HG02973 (cell line): ENCODE measurements at regions not wholly inside any gene's neighbourhood (a gene's known extent, or its start where the extent isn't known, plus 50 kb on each side); places are given as distances from the start of the nearest gene placed in this dataset.
"Not testable (repeated sequence)": the region's sequence is repeated elsewhere in the genome, so short reads cannot be mapped to it uniquely, and the experiment has no call there.

Source experiments
- ATAC-seq: cut with Tn5 transposase; IDR thresholded peaks from one replicate; pipeline ENCODE4 v1.9.1; 2021; ENCODE audit warnings: moderate library complexity; ENCODE audit not compliant: unreplicated experiment

DNA sequence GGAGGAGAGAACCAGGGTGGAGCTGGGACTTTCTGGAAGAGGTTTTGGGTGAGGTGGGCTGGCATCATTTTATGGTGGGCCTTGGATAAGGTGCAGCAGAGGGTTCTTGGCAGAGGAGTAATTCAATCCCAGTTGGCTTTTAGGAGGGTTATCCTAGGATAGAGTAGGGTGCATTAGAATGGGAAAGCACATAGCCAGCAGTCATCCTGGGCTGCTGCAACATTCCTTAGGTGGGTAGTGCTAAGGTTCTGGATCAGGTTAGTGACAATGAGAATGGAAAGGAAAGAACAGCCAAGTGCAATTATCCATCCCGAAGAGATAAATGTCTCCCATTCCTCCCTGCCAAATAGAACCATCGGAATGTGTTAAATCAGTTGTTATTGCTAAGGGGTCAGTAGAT is 157.3 kb upstream of the SPRED2 start:
- ATAC-seq, result no peak

GRCh38 chr2:65587779-65588178 is 155.4 kb upstream of the SPRED2 start:
- ATAC-seq, result no peak

DNA sequence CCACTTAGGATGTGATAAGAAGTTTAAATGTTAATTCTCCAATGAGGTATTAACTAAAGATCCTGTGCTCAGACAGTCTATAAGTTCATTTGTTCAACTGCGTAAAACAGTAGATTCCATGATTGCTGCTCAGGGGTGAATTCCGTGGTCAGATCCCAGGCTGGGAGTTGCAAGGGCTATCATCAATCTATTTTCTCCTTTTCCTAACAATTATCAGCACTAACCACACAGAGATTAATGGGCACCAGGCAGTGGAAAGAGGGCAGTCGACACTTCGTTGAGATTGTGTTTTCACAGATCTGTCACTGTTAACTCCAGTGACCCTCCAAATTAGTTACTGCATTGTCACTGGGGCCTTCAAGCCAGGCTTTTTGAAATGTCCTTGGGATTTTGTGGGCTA is 154.1 kb upstream of the SPRED2 start:
- ATAC-seq, result no peak

DNA sequence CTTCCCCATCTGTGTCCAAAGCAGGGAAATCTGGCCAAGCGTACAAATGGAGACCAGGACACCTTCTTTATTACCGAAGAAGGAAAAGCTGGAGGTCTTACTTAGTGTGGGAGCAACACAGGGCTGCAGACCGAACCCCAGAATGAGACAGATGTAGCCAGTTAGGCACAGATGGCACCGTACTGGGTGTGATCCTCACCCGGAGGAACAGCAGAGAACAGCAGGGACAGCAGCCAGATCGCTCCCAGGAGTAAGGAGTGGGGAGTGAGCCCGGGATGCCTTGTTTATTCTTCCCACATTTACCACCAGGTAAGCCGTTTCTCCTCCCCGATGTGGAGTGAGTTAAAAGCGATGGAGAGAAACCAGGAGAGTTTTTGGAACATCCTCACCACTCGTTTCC is 150.7 kb upstream of the SPRED2 start:
- no peak for ATAC-seq

DNA sequence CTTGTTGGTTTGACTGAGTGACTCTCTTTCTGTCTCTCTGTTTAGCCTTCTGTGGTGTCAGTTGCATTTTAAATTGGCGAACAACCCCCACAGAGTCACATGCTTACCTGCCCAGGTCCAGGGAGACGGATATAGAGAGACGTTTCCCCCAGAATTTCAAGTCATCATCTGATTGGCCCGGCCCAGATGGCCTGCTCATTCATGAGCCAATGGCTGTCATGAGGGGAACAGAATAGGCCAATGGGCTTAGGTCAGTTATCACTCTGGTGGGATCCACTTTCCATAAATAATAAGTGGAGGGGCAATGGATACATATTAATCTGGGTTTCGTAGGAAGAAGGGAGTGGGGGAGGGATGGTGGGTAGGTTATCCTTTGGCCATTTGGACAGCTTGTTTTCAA is 150.0 kb upstream of the SPRED2 start:
- no peak for ATAC-seq

GRCh38 chr2:65580824-65581223 is 148.4 kb upstream of the SPRED2 start:
- ATAC-seq, result no peak

DNA sequence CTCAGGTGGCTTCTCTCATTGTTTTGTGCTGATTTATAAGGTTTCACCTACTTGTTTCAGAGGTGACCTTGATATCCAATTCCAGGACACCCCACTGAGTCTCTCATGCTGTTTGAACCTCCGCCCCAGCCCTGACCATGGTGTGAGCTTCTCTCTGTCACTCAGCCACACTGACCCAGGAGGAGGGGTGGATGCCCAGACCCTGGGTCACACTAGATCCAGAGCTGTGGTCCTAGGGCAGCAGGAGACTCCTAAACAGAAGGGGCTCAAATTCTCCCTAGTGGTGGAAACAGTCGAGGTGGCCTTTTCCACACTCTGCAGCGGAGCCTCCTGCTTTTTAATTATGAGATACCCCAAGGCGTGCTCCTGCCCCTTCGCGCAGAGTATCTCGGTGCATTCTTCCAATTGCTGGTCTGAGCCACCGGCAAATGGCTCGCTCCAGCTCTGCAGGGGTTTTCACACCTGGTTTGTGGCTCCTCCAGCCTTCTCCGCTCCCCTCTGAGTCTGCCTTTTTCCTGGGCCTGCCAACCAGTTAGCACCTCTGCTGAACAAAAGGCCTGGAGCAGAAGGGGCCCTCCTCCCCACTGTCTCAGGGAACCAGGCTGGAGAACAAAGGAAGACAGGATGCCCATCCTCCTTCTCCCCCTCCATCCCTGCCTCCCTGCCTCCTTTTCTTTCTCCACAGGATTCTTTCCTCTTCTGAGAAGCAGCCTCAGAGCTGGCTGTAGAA is 147.3 kb upstream of the SPRED2 start:
- no peak for ATAC-seq

DNA sequence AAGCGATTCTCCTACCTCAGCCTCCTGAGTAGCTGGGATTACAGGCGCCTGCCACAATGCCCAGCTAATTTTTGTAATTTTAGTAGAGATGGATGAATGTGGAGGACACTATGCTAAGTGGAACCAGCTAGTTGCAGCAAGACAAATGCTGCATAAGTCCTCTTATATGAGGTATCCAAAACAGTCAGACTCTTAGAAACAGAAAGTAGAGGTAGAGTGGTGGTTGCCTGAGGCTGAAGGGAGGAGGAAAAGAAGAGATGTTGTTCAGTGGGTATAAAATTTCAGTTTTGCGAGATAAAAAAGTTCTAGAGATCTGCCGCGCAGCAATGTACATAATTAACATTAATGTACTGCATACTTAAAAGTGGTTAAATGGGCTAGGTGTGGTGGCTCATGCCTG is 145.3 kb upstream of the SPRED2 start:
- ATAC-seq, result no peak

DNA sequence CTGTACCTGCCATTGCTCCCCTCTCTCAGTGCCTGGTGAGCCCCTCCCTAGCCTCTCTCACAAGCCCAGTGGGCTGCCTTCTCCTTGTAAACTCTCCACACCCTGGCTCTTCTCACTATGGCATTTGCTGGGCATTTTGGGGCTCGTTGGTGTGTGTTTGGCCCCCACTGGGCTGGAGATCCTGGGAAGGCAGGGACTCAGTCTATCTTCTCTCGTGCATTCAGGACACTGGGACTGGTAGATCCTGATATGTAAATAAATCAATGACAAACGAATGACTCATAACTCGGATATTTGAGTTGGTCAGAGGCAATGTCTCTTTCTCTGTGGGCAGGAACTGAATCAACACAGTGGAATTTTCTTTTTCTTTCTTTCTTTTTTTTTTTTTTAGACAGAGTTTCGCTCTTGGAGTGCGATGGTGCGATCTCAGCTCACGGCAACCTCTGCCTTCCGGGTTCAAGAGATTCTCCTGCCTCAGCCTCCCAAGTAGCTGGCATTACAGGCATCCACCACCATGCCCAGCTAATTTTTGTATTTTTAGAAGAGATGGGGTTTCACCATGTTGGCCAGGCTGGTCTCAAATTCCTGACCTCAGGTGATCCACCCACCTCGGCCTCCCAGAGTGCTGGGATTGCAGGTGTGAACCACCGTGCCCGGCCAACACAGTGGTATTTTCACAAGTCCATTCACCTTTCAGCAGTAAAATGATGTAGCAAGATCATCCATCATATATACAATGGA is 144.6 kb upstream of the SPRED2 start:
- no peak for ATAC-seq

- no peak for ATAC-seq
Measured at GRCh38 chr2:65576278-65576677, 143.9 kb upstream of the SPRED2 start.

- ATAC-seq, result no peak
Measured at GRCh38 chr2:65574993-65575392, 142.6 kb upstream of the SPRED2 start.

DNA sequence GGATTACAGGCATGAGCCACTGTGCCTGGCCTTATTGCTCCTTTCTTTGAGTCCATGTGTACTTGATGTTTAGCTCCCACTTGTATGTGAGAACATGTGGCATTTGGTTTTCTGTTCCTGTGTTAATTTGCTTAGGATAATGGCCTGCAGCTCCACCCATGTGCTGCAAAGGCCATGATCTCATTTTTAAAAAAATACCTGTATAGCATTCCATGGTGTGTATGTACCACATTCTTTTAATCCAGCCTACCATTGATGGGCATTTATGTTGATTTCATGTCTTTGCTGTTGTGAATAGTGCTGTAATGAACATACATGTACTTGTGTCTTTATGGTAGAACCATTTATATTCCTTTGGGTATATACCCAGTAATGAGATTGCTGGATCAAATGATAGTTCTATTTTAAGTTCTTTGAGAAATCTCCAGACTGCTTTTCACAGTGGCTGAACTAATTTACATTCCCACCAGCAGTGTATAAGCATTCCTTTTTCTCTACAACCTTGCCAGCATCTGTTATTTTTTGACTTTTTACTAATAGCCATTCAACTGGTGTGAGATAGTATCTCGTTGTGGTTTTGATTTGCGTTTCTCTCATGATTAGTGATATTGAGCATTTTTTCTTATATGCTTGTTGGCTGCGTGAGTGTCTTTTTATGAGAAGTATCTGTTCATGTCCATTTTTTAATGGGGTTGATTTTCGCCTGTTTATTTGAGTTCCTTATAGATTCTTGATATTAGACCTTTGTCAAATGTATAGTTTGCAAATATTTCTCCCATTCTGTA is 136.4 kb upstream of the SPRED2 start:
- ATAC-seq, result not testable (repeated sequence)

DNA sequence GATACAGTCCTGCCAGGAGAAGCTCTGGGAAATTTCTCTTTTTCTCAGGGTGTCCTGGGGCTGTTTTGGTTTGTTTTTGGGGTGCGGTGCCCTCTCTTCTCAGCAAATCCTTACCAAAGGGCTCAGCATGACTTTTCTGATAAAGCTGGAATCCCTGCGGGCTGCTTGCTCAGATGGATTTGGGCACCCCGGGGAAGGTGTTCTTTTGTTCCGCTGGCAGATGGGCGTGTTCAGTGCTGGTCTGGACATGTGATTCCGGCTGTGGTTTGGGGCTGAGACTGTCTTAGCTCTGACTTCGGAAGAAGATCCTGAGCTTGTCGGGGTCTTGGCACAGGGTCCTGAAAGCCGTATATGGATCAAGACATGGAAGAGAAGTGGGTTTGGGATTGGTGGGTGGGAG is 134.2 kb upstream of the SPRED2 start:
- ATAC-seq, result no peak

GRCh38 chr2:65565681-65566080 is 133.3 kb upstream of the SPRED2 start:
- no peak for ATAC-seq

DNA sequence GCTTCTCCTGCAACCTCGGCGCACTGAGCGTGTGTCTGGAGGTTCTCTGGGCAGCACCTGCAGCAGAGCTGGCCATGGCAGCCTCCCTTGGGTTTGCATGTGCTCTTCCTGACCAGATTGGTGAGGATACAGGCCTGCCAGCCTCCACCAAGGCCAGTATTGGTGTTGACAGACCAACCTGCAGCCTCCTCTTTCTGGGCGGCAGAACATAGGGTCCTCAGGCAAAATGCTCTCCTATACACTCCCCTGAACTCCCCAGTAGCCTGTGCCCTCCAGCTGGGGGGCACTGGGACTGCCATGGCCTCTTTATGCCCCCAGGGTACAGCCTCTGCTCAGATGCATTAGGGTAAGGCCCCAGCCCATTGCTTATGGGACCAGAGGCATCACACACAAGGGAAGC is 131.9 kb upstream of the SPRED2 start:
- no peak for ATAC-seq

GRCh38 chr2:65562890-65563289 is 130.5 kb upstream of the SPRED2 start:
- ATAC-seq, result no peak

DNA sequence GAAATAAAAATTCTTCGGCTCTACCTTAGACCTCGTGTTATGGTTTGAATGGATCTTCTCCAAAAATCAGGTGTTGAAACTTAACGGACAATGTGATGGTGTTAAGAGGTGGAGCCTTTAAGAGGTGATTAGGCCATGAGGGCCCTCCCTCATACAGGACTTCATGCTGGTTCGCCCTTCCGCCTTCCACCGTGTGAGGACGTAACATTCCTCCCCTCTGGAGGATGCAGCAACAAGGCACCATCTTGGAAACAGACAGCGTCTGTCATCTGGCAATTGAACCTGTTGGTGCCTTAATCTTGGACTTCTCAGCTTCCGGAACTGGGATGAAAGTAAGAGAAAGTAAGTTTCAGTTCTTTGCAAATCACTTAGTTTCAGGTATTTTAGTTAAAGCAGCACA is 126.3 kb upstream of the SPRED2 start:
- ATAC-seq, result no peak

GRCh38 chr2:65557616-65558573 is 125.5 kb upstream of the SPRED2 start:
- no peak for ATAC-seq

DNA sequence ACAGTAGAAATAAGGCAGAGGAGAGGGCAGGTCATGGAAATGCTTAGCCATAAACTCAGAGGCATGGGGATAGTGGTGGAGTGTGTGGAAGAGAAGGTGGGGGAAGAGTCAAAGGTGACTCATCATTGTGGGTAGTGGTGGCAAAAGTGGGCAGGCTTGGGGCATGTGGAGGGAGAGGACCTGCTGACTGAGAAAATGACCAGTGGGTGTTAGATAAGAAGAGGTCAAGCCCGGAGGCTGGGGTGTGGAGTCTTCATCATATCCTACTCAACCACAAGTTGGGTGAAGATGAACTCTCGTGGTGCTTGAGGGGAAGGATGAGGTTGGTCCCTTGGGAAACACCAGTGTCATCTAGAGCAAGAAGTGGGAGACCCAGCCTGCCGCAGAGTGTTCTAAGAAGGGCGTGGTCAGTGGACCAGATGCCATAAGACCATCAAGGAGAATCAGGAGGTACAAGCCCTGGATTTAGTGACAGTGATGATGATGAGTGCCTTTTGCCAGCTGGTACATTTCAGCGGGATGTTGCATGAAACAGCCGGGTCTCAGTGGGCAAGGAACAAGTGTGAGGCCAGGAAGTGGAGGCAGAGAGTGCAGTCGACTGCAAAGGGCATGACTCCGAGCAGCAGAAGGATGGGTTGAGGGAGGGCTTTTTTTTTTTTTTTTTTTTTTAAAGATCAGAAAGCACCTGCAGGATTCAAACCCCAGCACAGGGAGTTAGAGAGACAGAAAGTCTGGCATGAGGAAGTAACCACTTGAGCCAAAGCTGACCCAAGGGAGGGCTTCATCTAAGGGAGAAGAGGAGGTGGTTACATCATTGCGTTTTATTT is 122.6 kb upstream of the SPRED2 start:
- ATAC-seq, result peak; percentile 45
